ENCODE measurements at regions not wholly inside any gene's neighbourhood (a gene's known extent, or its start where the extent isn't known, plus 50 kb on each side); places are given as distances from the start of the nearest gene placed in this dataset.

DNA sequence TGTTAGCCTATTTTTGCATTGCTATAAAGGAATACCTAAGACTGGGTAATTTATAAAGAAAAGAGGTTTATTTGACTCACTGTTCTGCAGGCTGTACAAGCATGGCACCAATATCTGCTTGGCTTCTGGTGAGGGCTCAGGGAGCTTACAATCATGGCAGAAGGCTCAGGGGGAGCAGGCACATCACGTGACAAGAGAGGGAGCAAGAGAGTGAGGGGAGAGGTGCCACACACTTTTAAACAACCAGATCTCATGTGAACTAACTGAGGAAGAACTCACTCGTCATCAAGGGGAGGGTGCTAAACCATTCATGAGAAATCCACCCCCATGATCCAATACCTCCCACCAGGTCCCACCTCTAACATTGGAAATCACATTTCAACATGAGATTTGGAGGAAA lies 73.9 kb upstream of the ADCY1 start:
- no peaks in the 10 kb centered on the region for H3K27me3 ChIP-seq
- no peak for DNase-seq
- H3K27ac ChIP-seq: no peak overlapping the region
- H3K9me3 ChIP-seq: no peaks in the 10 kb centered on the region
- H3K4me1 ChIP-seq: no peaks in the 10 kb centered on the region
- 53 to 77% methylated on average over 2 of the region's 2 CpGs for WGBS, 2 donors
- intact Hi-C loops (cut with DNase I): no loop called here
- H3K4me3 ChIP-seq: no peak overlapping the region
- no peaks in the 10 kb centered on the region for H3K36me3 ChIP-seq
- TF ChIP-seq EP300 (IDR thresholded peaks at IDR 0.05) (no peak), POLR2A (IDR thresholded peaks at IDR 0.05) (no peak), POLR2AphosphoS5 (IDR thresholded peaks at IDR 0.05) (no peak)
- TF ChIP-seq, protein P1, sequence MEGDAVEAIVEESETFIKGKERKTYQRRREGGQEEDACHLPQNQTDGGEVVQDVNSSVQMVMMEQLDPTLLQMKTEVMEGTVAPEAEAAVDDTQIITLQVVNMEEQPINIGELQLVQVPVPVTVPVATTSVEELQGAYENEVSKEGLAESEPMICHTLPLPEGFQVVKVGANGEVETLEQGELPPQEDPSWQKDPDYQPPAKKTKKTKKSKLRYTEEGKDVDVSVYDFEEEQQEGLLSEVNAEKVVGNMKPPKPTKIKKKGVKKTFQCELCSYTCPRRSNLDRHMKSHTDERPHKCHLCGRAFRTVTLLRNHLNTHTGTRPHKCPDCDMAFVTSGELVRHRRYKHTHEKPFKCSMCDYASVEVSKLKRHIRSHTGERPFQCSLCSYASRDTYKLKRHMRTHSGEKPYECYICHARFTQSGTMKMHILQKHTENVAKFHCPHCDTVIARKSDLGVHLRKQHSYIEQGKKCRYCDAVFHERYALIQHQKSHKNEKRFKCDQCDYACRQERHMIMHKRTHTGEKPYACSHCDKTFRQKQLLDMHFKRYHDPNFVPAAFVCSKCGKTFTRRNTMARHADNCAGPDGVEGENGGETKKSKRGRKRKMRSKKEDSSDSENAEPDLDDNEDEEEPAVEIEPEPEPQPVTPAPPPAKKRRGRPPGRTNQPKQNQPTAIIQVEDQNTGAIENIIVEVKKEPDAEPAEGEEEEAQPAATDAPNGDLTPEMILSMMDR (IDR thresholded peaks at IDR 0.05): no peak

DNA sequence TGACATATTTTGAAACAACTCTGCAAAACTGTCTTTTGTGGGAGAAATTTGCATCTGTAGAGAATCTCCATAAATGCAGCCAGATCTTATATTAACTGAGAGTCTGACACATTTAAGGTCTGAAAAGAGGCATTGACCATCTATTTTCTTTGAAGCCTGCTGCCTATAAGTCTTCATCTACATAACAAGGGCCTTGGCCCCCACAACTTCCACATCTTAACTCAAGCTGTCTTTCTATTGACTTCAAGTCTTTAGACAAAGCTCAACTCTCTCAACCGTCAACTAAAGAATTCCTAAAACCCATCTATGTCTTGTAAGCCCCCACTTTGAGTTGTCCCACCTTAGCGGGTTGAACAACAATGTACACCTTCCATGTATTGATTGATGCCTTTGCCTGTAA lies 72.4 kb upstream of the ADCY1 start:
- Histone ChIP-seq H3K9me3 (no peaks in the 10 kb centered on the region), H3K27ac (no peak overlapping the region), H3K27me3 (no peaks in the 10 kb centered on the region), H3K4me1 (no peaks in the 10 kb centered on the region), H3K4me3 (no peak overlapping the region), H3K36me3 (no peaks in the 10 kb centered on the region)
- 45 to 64% methylated on average over 2 of the region's 2 CpGs for WGBS, 2 donors
- intact Hi-C loops (cut with DNase I): no loop called here
- no peak for TF ChIP-seq EP300 (IDR thresholded peaks at IDR 0.05)
- no peak for TF ChIP-seq POLR2A (IDR thresholded peaks at IDR 0.05)
- TF ChIP-seq POLR2AphosphoS5 (IDR thresholded peaks at IDR 0.05): no peak
- TF ChIP-seq, protein P1 (IDR thresholded peaks at IDR 0.05): no peak
- DNase-seq: no peak

- H3K9me3 ChIP-seq: no peaks in the 10 kb centered on the region
- TF ChIP-seq, protein P1 (IDR thresholded peaks at IDR 0.05): no peak
- TF ChIP-seq EP300 (IDR thresholded peaks at IDR 0.05): no peak
- TF ChIP-seq POLR2AphosphoS5 (IDR thresholded peaks at IDR 0.05): no peak
- TF ChIP-seq POLR2A (IDR thresholded peaks at IDR 0.05): no peak
- 77 to 84% methylated on average over 1 of the region's 1 CpG for WGBS, 2 donors
- H3K27ac ChIP-seq: no peak overlapping the region
- intact Hi-C loops (cut with DNase I): no loop called here
- no peak overlapping the region for H3K4me3 ChIP-seq
- no peak for DNase-seq
- no peaks in the 10 kb centered on the region for H3K36me3 ChIP-seq
- no peaks in the 10 kb centered on the region for H3K4me1 ChIP-seq
- H3K27me3 ChIP-seq: no peaks in the 10 kb centered on the region
These were observed 68.1 kb upstream of the ADCY1 start for GRCh38 chr7:45506059-45506458.

- Histone ChIP-seq H3K27me3 (no peaks in the 10 kb centered on the region), H3K4me1 (no peaks in the 10 kb centered on the region), H3K36me3 (no peaks in the 10 kb centered on the region), H3K9me3 (no peaks in the 10 kb centered on the region), H3K4me3 (no peak overlapping the region), H3K27ac (no peak overlapping the region)
- DNase-seq: no peak
- TF ChIP-seq, protein P1 (IDR thresholded peaks at IDR 0.05): no peak
- TF ChIP-seq EP300 (IDR thresholded peaks at IDR 0.05) (no peak), POLR2AphosphoS5 (IDR thresholded peaks at IDR 0.05) (no peak), POLR2A (IDR thresholded peaks at IDR 0.05) (no peak)
- WGBS, 2 donors: 52 to 84% methylated on average over 2 of the region's 2 CpGs
- intact Hi-C loops (cut with DNase I): no loop called here
These were observed 64.9 kb upstream of the ADCY1 start for GRCh38 chr7:45509222-45509621.
